ENCODE measurements at regions not wholly inside any gene's neighbourhood (a gene's known extent, or its start where the extent isn't known, plus 50 kb on each side); places are given as distances from the start of the nearest gene placed in this dataset.

DNA sequence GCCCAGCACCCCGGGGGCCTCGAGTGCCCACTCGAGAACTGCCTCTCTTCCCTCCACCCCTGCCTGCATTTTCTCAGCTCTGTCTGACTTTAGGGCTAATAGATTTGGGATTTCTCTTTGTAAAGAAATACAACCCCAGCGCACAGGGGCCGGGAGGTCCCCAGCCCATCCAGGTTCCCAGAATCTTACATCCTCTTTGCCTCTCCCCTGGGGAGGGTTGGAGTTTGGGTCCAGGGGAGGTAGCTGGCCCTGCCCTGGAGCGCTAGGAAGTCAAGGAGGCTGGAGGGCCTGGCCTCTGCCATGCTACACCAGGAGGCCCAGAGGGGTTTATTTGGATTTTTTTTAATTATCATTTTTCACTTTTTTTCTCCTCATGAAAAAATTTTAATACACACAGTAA lies 65.7 kb upstream of the LMO1 start:
- no peaks in the 10 kb centered on the region for H3K9me3 ChIP-seq (ENCODE audit: control insufficient read depth, insufficient read depth, low read length)
- H3K4me1 ChIP-seq (ENCODE audit: insufficient read depth, low read length), result peaks cover 14% of the 10 kb centered on the region
- peak overlapping the region; percentile 5; the same call in 1 of the 2 replicates for H3K9ac ChIP-seq (ENCODE audit: low read depth, low read length)
- H3K36me3 ChIP-seq (ENCODE audit: insufficient read depth, low read length), result no peaks in the 10 kb centered on the region

DNA sequence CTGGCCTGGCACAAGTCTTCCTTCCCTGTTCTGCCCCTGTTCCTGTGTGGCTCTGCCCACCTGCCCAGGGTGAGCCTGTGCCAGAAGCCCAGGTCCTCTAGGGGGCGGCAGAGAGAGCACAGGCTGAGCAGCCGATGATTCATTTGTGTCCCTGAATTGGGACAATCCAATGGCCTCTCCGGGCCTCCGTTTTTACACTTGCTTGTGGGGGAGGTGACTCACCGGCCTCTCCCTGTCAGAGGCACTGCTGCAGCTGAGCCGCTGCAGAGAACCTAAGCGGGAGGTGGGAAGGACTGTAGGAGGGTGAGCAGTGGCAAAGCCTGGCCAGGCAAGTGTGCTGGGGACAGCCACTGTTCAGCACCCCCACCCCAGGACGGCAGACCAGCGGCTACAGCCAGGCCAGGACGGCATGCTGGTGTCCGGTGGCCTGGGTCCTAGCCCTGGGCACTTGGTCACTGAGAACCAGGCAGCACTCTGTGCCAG lies 65.2 kb upstream of the LMO1 start:
- Histone ChIP-seq H3K9ac (ENCODE audit: low read depth, low read length) (peak overlapping the region; percentile 5; the same call in 1 of the 2 replicates), H3K36me3 (ENCODE audit: insufficient read depth, low read length) (no peaks in the 10 kb centered on the region), H3K4me1 (ENCODE audit: insufficient read depth, low read length) (peaks cover 12% of the 10 kb centered on the region), H3K9me3 (ENCODE audit: control insufficient read depth, insufficient read depth, low read length) (no peaks in the 10 kb centered on the region)

- peaks cover 7% of the 10 kb centered on the region for H3K4me1 ChIP-seq (ENCODE audit: insufficient read depth, low read length)
Measured at GRCh38 chr11:8328231-8328794, 64.6 kb upstream of the LMO1 start.

GRCh38 chr11:8327761-8328192 lies 64.1 kb upstream of the LMO1 start:
- H3K36me3 ChIP-seq (ENCODE audit: insufficient read depth, low read length), result no peaks in the 10 kb centered on the region
- H3K9me3 ChIP-seq (ENCODE audit: control insufficient read depth, insufficient read depth, low read length), result no peaks in the 10 kb centered on the region
- H3K4me1 ChIP-seq (ENCODE audit: insufficient read depth, low read length), result peaks cover 7% of the 10 kb centered on the region
- no peak overlapping the region for H3K9ac ChIP-seq (ENCODE audit: low read depth, low read length)

More at GRCh38 chr11:8328231-8328794, 64.6 kb upstream of the LMO1 start:
- H3K36me3 ChIP-seq (ENCODE audit: insufficient read depth, low read length), result no peaks in the 10 kb centered on the region
- H3K9ac ChIP-seq (ENCODE audit: low read depth, low read length), result no peak overlapping the region
- H3K9me3 ChIP-seq (ENCODE audit: control insufficient read depth, insufficient read depth, low read length), result no peaks in the 10 kb centered on the region

GRCh38 chr11:8326337-8326736 lies 62.7 kb upstream of the LMO1 start:
- H3K9ac ChIP-seq (ENCODE audit: low read depth, low read length), result no peak overlapping the region
- H3K36me3 ChIP-seq (ENCODE audit: insufficient read depth, low read length), result no peaks in the 10 kb centered on the region
- H3K9me3 ChIP-seq (ENCODE audit: control insufficient read depth, insufficient read depth, low read length), result no peaks in the 10 kb centered on the region; the same call in 1 of the 2 replicates
- peaks cover 7% of the 10 kb centered on the region for H3K4me1 ChIP-seq (ENCODE audit: insufficient read depth, low read length)

GRCh38 chr11:8325591-8326304 lies 62.1 kb upstream of the LMO1 start:
- no peaks in the 10 kb centered on the region; the same call in 1 of the 2 replicates for H3K9me3 ChIP-seq (ENCODE audit: control insufficient read depth, insufficient read depth, low read length)
- no peaks in the 10 kb centered on the region for H3K36me3 ChIP-seq (ENCODE audit: insufficient read depth, low read length)
- no peak overlapping the region for H3K9ac ChIP-seq (ENCODE audit: low read depth, low read length)
- H3K4me1 ChIP-seq (ENCODE audit: insufficient read depth, low read length), result peaks cover 7% of the 10 kb centered on the region

DNA sequence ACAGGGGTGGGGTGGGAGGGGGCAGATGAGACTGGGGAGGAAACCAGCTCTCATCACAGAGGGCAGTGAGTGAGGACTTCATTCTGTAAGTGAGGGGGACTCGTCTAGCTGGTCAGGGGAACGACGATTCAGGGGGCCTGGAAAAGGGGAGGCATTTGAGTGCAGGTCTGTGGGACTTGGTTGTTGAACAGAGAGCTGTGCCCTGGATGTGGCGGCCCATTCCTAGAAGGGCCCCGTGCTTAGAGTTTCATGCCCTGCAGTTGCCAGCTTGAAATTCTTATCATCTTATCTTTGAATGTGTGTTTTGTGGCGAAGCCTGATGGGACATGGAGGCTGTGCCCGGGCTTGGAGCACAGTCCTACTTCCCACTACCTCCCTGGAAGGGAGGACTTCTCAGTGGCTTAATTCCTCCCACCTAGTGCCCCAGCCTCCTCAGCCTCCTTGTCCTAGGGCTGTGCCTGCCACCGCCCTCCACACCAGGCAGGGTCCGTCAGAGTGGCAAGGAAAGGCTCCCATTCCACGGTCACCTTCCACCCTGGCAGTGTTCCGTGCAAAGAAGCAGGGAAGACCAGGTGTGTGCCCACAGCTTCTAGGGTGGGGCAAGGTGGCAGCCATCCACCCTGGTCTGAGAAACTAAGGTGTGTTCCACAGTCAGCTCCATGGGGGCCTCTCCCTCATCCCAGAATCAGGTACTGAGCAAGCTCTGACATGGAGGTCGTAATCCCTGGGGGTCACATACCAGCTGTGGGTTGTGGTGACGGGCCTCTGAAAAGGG lies 59.7 kb upstream of the LMO1 start:
- Histone ChIP-seq H3K9me3 (ENCODE audit: control insufficient read depth, insufficient read depth, low read length) (no peaks in the 10 kb centered on the region; the same call in 1 of the 2 replicates), H3K4me1 (ENCODE audit: insufficient read depth, low read length) (peaks cover 4% of the 10 kb centered on the region; the same call in 1 of the 2 replicates), H3K36me3 (ENCODE audit: insufficient read depth, low read length) (no peaks in the 10 kb centered on the region), H3K9ac (ENCODE audit: low read depth, low read length) (no peak overlapping the region)

DNA sequence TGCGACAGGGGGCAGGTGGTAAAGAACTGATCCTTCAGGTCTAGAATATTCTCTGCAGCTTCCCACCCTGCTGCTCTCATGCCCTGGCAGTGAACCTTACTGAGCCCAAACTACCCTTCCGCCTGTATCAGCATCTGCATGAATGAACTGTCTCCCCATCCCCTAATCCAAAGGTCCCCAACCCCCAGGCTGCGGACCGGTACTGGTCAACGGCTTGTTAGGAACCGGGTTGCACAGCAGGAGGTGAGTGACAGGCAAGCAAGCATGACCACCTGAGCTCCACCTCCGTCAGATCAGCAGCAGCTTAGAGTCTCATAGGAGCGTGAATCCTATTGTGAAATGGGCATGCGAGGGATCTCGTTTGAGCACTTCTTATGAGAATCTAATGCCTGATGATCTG lies 58.2 kb upstream of the LMO1 start:
- H3K36me3 ChIP-seq (ENCODE audit: insufficient read depth, low read length), result no peaks in the 10 kb centered on the region
- H3K4me1 ChIP-seq (ENCODE audit: insufficient read depth, low read length), result peaks cover 4% of the 10 kb centered on the region; the same call in 1 of the 2 replicates
- H3K9ac ChIP-seq (ENCODE audit: low read depth, low read length), result no peak overlapping the region
- H3K9me3 ChIP-seq (ENCODE audit: control insufficient read depth, insufficient read depth, low read length), result no peaks in the 10 kb centered on the region; the same call in 1 of the 2 replicates

DNA sequence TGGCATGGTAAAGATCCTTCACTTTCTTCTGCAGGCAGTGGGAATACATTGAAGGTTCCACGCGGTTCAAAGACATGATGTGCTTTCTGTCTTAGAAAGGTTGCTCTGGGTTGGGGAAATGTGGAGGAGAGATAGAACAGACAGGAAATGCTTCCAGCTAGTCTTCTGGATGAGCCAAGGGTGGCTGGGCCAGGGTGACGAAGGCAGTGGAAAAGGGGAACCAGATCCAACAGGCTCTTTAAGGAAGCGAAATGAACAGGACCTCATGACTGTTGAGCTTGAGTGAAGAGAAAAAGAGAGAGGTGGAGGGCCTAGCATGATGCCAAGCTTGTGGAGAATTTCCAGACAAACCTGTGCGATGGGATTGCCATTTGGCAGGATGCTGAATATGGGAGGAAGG lies 56.4 kb upstream of the LMO1 start:
- Histone ChIP-seq H3K9ac (ENCODE audit: low read depth, low read length) (no peak overlapping the region), H3K4me1 (ENCODE audit: insufficient read depth, low read length) (no peaks in the 10 kb centered on the region), H3K9me3 (ENCODE audit: control insufficient read depth, insufficient read depth, low read length) (no peaks in the 10 kb centered on the region; the same call in 1 of the 2 replicates), H3K36me3 (ENCODE audit: insufficient read depth, low read length) (no peaks in the 10 kb centered on the region)

DNA sequence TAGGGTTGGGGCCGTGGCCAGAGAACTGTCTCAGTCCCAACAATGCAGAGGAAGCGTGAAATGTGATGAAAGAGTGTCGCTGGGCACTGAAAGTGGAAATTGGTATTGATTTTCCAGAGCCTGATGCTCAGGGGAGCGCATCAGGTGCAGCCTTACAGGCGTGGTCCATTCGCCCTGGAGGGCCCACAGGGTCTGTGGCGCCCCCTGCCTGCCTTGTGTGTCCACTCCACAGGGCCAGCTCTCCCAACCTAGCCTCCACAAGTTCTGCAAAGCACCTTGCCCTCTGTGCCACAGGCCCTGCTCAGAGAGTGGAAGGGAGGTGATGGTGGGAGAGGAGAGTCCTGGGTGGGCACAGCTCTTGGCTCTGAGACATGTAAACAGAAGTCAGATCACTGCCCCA lies 54.9 kb upstream of the LMO1 start:
- Histone ChIP-seq H3K4me1 (ENCODE audit: insufficient read depth, low read length) (no peaks in the 10 kb centered on the region), H3K9me3 (ENCODE audit: control insufficient read depth, insufficient read depth, low read length) (no peaks in the 10 kb centered on the region; the same call in 1 of the 2 replicates), H3K9ac (ENCODE audit: low read depth, low read length) (no peak overlapping the region), H3K36me3 (ENCODE audit: insufficient read depth, low read length) (no peaks in the 10 kb centered on the region)

DNA sequence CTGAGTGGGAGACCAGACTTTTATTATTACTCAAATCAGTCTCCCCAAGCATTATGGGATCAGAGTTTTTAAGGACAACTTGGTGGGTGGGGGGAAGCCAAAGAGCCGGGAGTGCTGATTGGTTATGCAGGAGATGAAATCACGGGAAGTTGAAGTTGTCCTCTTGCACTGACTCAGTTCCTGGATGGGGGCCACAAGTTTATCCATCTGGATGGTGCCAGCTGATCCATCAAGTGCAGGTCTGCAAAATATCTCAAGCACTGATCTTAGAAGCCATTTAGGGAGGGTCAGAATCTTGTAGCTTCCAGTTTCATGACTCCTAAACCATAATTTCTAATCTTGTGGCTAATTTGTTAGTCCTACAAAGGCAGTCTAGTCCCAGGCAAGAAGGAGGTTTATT lies 53.5 kb upstream of the LMO1 start:
- H3K4me1 ChIP-seq (ENCODE audit: insufficient read depth, low read length), result no peaks in the 10 kb centered on the region
- no peaks in the 10 kb centered on the region; the same call in 1 of the 2 replicates for H3K9me3 ChIP-seq (ENCODE audit: control insufficient read depth, insufficient read depth, low read length)
- H3K9ac ChIP-seq (ENCODE audit: low read depth, low read length), result no peak overlapping the region
- H3K36me3 ChIP-seq (ENCODE audit: insufficient read depth, low read length), result no peaks in the 10 kb centered on the region

DNA sequence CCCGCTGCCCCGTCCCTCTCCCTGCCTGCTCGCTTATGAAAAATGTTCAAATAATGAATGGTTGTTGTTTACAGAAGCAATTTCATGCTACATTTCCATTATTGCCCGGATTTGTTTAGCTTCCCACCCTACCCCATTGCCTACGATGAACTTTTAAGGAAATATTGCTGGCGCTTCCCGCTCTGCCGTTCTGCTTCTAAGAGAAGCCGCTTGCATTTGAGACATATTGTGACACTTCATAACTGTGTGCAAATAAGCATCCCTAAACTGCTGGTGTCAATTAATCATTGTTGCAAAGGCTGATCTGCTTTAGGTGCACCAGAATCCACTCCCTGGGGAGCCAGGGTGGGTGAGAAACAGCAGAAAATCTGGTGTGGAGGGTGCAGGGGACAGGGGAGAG lies 52.3 kb upstream of the LMO1 start:
- no peaks in the 10 kb centered on the region for H3K36me3 ChIP-seq (ENCODE audit: insufficient read depth, low read length)
- no peaks in the 10 kb centered on the region for H3K4me1 ChIP-seq (ENCODE audit: insufficient read depth, low read length)
- H3K9me3 ChIP-seq (ENCODE audit: control insufficient read depth, insufficient read depth, low read length), result no peaks in the 10 kb centered on the region
- H3K9ac ChIP-seq (ENCODE audit: low read depth, low read length), result no peak overlapping the region

GRCh38 chr11:8315463-8315862 lies 51.8 kb upstream of the LMO1 start:
- H3K9ac ChIP-seq (ENCODE audit: low read depth, low read length), result no peak overlapping the region
- H3K4me1 ChIP-seq (ENCODE audit: insufficient read depth, low read length), result no peaks in the 10 kb centered on the region
- H3K9me3 ChIP-seq (ENCODE audit: control insufficient read depth, insufficient read depth, low read length), result no peaks in the 10 kb centered on the region

DNA sequence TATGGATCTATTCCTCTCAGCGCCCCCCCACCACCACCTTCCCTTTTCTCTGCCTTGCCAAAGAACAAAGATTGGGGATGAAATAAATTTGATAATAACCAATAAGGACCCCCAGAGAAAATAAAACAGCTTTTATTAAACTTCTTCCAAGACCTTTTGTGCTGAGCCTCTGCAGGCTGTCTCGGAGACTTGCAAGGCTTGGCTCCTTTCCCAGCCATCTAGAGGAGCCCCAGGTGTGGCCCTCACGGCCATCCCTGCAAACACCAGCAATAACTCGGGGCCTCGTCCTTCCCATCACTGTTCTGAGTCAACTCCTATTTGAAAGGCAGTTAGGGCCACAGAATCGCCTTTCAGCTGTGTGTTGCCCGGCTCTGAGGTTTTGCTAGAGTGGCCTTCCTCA lies 51.2 kb upstream of the LMO1 start:
- Histone ChIP-seq H3K9ac (ENCODE audit: low read depth, low read length) (no peak overlapping the region), H3K4me1 (ENCODE audit: insufficient read depth, low read length) (no peaks in the 10 kb centered on the region), H3K36me3 (ENCODE audit: insufficient read depth, low read length) (no peaks in the 10 kb centered on the region), H3K9me3 (ENCODE audit: control insufficient read depth, insufficient read depth, low read length) (no peaks in the 10 kb centered on the region)

More at GRCh38 chr11:8315463-8315862, 51.8 kb upstream of the LMO1 start:
- H3K36me3 ChIP-seq (ENCODE audit: insufficient read depth, low read length), result no peaks in the 10 kb centered on the region
